ENCODE measurements at regions not wholly inside any gene's neighbourhood (a gene's known extent, or its start where the extent isn't known, plus 50 kb on each side); places are given as distances from the start of the nearest gene placed in this dataset.

DNA sequence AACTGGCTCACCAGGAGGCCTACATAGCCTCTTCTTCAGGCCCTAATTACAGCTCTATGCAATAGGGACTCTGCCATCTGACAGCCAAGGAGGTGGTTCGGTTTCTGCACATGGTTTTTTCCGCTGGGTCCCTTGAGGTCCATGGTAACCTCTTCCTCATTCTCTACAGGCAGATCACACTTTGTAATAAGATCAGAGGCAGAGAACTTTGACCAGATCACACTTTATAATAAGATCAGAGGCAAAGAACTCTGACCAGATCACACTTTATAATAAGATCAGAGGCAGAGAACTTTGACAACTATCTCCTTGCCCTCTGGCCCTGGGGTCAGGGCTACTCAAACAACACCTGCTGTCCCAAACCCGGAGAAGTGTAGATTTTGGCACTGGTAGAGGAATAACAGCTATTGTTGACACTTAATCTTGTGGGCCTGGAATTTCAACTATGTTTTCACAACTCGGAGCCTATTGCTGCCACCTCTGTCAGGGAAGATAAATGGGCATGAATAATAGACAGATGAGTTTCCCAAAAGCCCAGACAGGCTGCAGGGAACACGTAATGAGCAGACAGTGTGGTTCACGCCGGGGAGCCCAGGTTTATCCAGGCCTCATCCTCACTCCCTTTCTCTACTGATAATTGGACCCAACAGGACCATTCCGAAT is 246.1 kb downstream of the UQCRFS1 start:
- Mint-ChIP-seq H3K27me3 (no peaks in the 10 kb centered on the region), H3K9me3 (no peaks in the 10 kb centered on the region), H3K36me3 (ENCODE audit: low read depth) (no peaks in the 10 kb centered on the region), H3K4me1 (no peaks in the 10 kb centered on the region), H3K27ac (no peak overlapping the region), H3K4me3 (no peak overlapping the region)
- CTCF ChIA-PET = no interaction called here
- POLR2A ChIA-PET = no interaction called here
- DNase-seq = no peak
- TF ChIP-seq, protein P1, sequence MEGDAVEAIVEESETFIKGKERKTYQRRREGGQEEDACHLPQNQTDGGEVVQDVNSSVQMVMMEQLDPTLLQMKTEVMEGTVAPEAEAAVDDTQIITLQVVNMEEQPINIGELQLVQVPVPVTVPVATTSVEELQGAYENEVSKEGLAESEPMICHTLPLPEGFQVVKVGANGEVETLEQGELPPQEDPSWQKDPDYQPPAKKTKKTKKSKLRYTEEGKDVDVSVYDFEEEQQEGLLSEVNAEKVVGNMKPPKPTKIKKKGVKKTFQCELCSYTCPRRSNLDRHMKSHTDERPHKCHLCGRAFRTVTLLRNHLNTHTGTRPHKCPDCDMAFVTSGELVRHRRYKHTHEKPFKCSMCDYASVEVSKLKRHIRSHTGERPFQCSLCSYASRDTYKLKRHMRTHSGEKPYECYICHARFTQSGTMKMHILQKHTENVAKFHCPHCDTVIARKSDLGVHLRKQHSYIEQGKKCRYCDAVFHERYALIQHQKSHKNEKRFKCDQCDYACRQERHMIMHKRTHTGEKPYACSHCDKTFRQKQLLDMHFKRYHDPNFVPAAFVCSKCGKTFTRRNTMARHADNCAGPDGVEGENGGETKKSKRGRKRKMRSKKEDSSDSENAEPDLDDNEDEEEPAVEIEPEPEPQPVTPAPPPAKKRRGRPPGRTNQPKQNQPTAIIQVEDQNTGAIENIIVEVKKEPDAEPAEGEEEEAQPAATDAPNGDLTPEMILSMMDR (IDR thresholded peaks at IDR 0.05) = no peak
- intact Hi-C loops (cut with micrococcal nuclease) = no loop called here
- ATAC-seq (ENCODE audit: low read depth) = no peak

DNA sequence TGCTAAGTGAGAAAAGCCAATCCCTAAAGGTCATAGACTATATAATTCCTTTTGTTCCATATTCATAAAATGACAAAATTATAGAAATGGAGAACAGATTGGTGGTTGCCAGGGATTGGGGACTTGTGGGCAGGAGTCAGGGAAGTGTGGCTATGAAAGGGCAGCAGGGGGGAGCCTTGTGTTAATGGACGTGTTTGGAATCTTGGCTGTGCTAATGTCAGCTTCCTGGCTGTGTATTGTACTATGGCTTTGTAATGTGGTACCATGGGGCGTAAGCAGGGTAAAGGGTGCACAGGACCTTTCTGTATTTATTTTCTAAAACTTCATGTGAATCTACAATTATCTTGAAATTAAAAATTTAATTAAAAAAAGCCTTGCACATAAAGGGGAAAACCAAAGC is 248.5 kb downstream of the UQCRFS1 start:
- TF ChIP-seq, protein P1 (IDR thresholded peaks at IDR 0.05) = no peak
- intact Hi-C loops (cut with micrococcal nuclease) = no loop called here
- DNase-seq = no peak
- no peaks in the 10 kb centered on the region for H3K36me3 Mint-ChIP-seq (ENCODE audit: low read depth)
- CTCF ChIA-PET = no interaction called here
- H3K27me3 Mint-ChIP-seq = no peaks in the 10 kb centered on the region
- no peaks in the 10 kb centered on the region for H3K4me1 Mint-ChIP-seq
- H3K4me3 Mint-ChIP-seq = no peak overlapping the region
- no peak overlapping the region for H3K27ac Mint-ChIP-seq
- POLR2A ChIA-PET = no interaction called here
- H3K9me3 Mint-ChIP-seq = no peaks in the 10 kb centered on the region
- no peak for ATAC-seq (ENCODE audit: low read depth)

DNA sequence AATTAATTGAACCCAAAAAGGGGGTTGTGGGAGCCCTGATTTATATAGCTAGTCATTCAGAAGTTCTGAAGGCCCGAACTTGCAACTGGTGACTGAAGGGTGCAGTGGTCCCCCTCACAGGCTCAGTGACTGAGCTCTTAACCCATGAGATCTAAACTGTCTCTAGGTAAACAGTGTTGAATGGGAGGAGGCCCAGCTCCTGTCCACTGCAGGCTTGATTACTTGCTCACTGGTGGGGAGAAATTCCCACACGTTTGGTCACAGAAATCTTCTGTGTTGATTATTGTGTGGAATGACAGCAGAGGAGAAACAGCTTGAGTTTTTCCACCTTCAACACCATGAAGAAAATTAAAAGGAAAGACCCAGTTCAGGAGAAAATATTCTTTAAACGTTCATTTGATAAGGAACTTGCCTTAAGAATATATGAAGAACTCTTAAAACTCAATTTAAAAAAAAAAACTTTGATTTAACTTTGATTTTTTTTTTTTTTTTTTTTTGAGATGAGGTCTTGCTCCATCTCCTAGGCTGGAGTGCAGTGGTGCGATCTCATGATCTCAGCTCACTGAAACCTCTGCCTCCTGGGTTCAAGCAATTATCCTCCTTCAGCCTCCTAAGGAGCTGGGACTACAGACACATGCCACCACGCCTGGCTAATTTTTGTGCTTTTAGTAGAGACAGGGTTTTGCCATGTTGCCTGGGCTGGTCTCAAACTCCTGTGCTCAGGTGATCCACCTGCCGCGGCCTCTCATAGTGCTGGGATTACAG is 249.3 kb downstream of the UQCRFS1 start:
- Mint-ChIP-seq H3K9me3 (no peaks in the 10 kb centered on the region), H3K27me3 (no peaks in the 10 kb centered on the region), H3K4me3 (no peak overlapping the region), H3K36me3 (ENCODE audit: low read depth) (no peaks in the 10 kb centered on the region), H3K27ac (no peak overlapping the region), H3K4me1 (no peaks in the 10 kb centered on the region)
- TF ChIP-seq, protein P1 (IDR thresholded peaks at IDR 0.05) = no peak
- ATAC-seq (ENCODE audit: low read depth) (no peak), DNase-seq (no peak)
- intact Hi-C loops (cut with micrococcal nuclease) = no loop called here
- ChIA-PET POLR2A (no interaction called here), CTCF (no interaction called here)

DNA sequence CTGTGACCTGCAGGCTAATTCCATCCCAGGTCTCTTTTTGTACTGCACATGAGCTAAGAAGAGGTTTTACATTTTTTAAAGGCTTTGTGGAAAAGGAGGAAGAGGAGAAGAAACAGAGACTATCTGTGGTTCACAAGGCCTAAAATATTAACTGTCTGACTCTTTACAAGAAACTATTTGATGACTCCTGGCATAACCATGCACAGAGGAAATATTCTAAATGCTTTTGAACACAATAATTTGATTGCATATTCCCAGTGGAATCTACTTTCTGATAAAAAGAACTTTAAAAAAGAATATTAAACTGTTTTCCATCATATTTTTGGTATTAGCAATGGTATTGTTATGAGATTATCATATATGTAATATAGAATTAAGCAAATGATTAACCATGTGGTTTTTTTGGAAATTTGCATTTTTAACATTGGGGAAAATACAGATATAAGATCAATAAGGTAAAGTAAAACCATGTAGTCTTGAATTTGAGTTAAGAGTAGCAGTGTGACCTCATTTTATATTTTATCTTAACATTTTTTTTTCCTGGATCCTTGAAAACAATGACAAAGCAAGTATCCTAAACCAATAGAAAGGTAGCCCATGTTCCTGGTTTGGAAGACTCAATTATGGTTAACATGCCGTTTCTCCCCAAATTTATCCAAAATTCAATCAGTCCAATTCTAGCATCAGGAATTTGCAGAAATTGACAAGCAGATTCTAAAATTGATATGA is 251.0 kb downstream of the UQCRFS1 start:
- Mint-ChIP-seq H3K4me1 (no peaks in the 10 kb centered on the region), H3K27me3 (no peaks in the 10 kb centered on the region), H3K9me3 (peaks cover 2% of the 10 kb centered on the region), H3K36me3 (ENCODE audit: low read depth) (no peaks in the 10 kb centered on the region), H3K27ac (no peak overlapping the region), H3K4me3 (no peak overlapping the region)
- TF ChIP-seq, protein P1 (IDR thresholded peaks at IDR 0.05) = no peak
- intact Hi-C loops (cut with micrococcal nuclease) = no loop called here
- CTCF ChIA-PET = no interaction called here
- no peak for ATAC-seq (ENCODE audit: low read depth)
- DNase-seq = no peak
- POLR2A ChIA-PET = no interaction called here

DNA sequence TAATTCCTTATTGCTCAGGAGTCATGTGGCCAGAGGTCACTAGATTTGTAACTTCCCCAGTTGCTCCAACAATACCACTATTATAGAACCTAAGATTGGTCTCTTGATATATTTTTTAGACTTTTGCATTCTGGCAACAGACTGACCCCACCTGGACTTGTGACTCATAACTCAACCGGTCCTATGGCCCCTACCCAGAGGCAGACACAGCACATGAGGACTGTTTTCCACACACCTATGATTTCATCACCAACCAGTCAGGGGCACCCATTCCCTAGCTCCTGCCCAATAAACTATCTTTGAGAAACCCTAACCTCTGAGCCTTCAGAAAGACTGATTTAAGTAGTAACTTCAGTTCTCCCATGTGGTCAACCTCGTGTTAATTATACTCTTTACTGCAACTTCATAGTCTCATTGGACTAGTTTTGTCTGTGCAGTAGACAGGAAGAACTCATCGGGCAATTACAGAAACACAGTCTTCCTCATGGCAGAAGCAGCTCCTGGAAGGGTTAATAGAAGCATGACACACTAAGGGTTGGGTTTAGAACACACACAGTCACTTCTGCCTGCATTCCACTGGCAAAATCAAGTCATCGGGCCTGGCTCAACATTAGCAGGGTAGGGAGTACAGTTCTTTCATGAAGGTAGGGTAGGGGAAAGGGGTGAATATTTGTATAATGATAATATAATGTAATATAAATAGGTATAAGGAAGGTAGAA is 251.8 kb downstream of the UQCRFS1 start:
- POLR2A ChIA-PET = no interaction called here
- ATAC-seq (ENCODE audit: low read depth) = no peak

More for the DNA sequence above, 251.8 kb downstream of the UQCRFS1 start:
- no peaks in the 10 kb centered on the region for H3K36me3 Mint-ChIP-seq (ENCODE audit: low read depth)
- no peak for DNase-seq
- H3K4me3 Mint-ChIP-seq = no peak overlapping the region
- no peaks in the 10 kb centered on the region for H3K4me1 Mint-ChIP-seq
- CTCF ChIA-PET = no interaction called here
- TF ChIP-seq, protein P1 (IDR thresholded peaks at IDR 0.05) = no peak
- no peak overlapping the region for H3K27ac Mint-ChIP-seq
- no peaks in the 10 kb centered on the region for H3K27me3 Mint-ChIP-seq
- intact Hi-C loops (cut with micrococcal nuclease) = no loop called here
- H3K9me3 Mint-ChIP-seq = peaks cover 2% of the 10 kb centered on the region
